ENCODE measurements at regions not wholly inside any gene's neighbourhood (a gene's known extent, or its start where the extent isn't known, plus 50 kb on each side); places are given as distances from the start of the nearest gene placed in this dataset.

GRCh38 chr5:71982717-71983395, 124.4 kb upstream of the MAP1B start:
- TF ChIP-seq CTCF (conservative IDR thresholded peaks at IDR 0.05): no peak
- TF ChIP-seq ZFX (IDR thresholded peaks at IDR 0.05): no peak

Data from C4-2B (cell line).